HG03280 (cell line): ENCODE measurements at regions not wholly inside any gene's neighbourhood (a gene's known extent, or its start where the extent isn't known, plus 50 kb on each side); places are given as distances from the start of the nearest gene placed in this dataset.

Experiments used
- ATAC-seq: cut with Tn5 transposase; IDR thresholded peaks from one replicate; pipeline ENCODE4 v1.9.1; 2021; ENCODE audit warnings: mild to moderate bottlenecking, moderate library complexity; ENCODE audit not compliant: unreplicated experiment

- ATAC-seq = no peak
These were observed 83.0 kb upstream of the FAM180A start for GRCh38 chr7:135831455-135832195.

GRCh38 chr7:135828604-135829003 lies 80.0 kb upstream of the FAM180A start:
- no peak for ATAC-seq

GRCh38 chr7:135827391-135827790 lies 78.8 kb upstream of the FAM180A start:
- ATAC-seq = no peak

DNA sequence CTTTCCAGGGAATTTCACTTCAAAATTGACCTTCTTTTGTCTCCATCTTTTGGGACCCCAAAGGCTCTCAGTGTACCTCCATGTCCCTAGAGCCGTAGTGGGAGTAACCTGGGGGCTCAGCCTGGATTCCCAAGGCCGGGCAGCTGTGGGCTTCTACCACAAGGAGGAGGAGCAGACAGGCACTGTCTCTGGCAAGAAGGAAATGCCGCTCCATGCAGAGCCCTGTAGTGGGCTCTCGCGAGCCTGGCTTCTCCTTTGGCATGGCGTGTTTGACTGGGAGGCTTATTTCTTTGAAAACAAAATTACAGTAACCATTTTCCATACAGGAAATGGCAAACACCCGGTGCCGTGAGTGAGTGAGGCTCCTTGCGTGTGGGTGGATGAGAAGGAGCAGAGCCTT lies 76.8 kb upstream of the FAM180A start:
- ATAC-seq = no peak

DNA sequence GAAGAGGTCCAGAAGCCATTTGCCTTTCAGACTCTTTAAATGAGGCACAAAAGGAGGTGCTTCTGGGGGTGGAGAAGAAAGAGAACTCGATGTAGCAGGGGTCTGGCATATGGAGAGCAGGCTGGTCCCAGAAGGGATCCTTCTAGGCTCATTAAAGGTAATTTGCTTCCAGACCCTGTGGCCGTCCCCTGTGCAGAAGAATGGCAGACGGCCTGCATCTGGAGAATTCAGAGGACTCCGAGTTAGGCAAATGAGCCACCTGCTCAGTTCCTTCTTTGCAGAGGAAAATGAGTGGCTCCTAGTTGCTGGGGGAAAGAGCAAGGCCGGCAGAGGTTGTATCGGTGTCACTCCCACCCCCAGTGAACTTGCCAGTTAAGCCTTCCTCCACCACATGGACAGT lies 73.8 kb upstream of the FAM180A start:
- ATAC-seq = no peak

DNA sequence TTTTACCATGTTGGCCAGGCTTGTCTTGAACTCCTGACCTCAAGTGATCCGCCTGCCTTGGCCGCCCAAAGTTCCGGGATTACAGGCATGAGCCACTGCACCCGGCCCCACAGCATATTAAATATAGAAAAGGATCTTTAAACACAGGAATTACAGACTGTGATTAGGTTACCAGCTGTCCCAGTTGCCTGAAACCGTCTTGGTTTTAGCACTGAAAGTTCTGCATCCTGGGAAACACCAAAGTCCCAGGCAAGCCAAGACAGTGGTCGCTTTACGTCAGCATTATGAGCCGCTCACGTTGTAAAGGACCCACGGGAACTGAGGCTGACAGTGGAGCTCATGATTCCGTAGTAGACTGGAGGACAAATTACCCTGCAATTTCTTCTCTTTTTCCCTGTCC lies 69.0 kb upstream of the FAM180A start:
- ATAC-seq = no peak

DNA sequence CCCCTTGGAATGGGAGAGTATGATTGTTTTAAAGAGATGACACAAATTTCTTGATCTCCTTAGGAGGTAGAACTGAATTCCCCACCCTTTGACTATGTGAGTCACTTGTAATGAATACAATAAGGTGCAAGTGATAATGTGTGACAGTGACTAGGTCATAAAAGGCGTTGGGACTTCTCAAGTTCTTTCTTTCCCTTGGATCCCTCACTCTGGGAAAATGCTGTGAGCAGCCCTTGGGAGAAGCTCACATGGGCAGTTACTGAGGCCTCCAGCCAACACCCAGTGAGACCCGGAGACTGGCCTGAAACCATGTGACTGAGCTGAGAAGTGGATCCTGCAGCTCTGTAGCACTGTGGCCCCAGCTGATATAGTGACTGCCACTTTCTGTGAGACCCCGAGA lies 66.4 kb upstream of the FAM180A start:
- no peak for ATAC-seq

GRCh38 chr7:135812148-135812547 lies 63.5 kb upstream of the FAM180A start:
- ATAC-seq = no peak

GRCh38 chr7:135811506-135811905 lies 62.9 kb upstream of the FAM180A start:
- ATAC-seq = no peak

DNA sequence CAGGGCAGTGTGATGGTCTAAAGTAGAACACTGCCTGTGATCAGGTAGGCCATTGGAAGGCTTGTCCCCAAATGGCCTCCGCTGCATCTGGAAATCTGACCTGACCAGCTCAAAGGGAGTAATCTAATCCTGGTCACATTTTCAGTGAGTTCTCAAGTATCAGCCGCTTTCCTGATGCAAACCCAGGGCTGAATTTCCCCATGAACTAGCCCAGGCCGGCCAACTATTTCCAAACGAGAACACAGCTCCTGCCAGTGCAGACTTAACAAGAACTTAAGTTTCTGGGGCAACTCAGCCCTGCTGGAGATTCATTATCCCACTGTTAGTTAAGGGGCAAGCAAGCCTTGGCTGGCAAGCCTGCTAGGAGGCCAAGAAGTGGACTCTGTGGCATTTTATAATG lies 59.6 kb upstream of the FAM180A start:
- no peak for ATAC-seq

GRCh38 chr7:135803143-135803542 lies 54.5 kb upstream of the FAM180A start:
- ATAC-seq = no peak

DNA sequence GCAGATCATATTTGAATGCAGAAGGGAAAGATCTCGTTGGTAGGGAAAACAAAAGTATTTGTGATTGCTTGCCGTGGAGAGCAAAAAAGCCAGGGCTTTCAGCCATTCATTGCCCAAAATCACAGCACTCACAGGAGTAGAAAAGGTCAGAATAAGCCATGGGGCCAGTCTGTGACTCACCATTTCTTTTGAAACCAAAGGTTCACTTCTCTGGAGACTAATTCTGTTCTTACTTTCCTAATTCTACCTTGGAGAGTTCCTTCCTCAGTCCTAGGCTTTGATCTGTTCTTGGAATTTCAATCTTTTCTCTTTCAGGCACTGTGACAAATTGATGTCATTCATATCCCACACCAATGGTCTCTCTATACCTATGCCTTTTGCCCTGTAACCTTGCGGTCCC lies 54.1 kb upstream of the FAM180A start:
- no peak for ATAC-seq

DNA sequence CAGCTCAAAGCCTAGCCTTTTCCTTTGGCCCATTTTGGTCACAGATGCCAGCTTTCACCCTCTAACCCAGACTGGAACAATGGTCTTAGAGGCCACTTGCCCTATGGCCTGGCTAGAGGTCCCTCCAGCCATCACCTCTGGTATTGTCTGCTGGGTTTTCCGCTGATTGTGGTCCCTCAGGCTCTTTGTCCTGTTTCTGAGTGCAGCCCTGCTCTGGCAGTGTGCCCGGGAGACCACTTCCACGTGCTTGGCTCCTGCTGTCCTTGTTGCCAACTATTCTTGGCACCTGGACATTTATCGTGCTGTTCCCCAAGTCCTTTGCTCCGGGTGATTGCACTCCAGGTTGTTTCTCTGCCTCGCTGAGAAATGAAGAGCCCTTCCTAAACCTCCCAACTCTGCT lies 53.3 kb upstream of the FAM180A start:
- no peak for ATAC-seq

- peak; percentile 70 for ATAC-seq
These were observed 52.6 kb upstream of the FAM180A start for GRCh38 chr7:135801045-135801693.

- ATAC-seq = no peak
These were observed 51.9 kb upstream of the FAM180A start for GRCh38 chr7:135800560-135800959.

GRCh38 chr7:135799881-135800280 lies 51.3 kb upstream of the FAM180A start:
- ATAC-seq = no peak
